CD4-positive, alpha-beta memory T cell (primary cell): ENCODE measurements at regions not wholly inside any gene's neighbourhood (a gene's known extent, or its start where the extent isn't known, plus 50 kb on each side); places are given as distances from the start of the nearest gene placed in this dataset.

ENCODE experiments used
- CTCF ChIA-PET: fragments of 350-600 bp; sonication (Branson Sonifier 250); formaldehyde crosslinking; loops from one replicate; lab custom pipeline; 2021; ENCODE audit warnings: inconsistent platforms; ENCODE audit not compliant: partially characterized antibody; lab: Charles Lee
- POLR2A ChIA-PET: fragments of 350-600 bp; sonication (Branson Sonifier 250); formaldehyde crosslinking; loops from one replicate; lab custom pipeline; 2021; ENCODE audit not compliant: partially characterized antibody; lab: Charles Lee
- DNase-seq, 5 donors: peaks; one replicate each; pipeline versions ENCODE4 v3.0.0 to v3.0.0-alpha.2; 2020 to 2022; ENCODE audit warnings: mixed read lengths in 1 of 5
- H3K27ac ChIP-seq: one replicate; pipeline ENCODE4 v1.7.0; 2013; ENCODE audit warnings: low read depth, low read length
- H3K27me3 ChIP-seq: 2 replicates; pipeline ENCODE4 v1.7.0; 2013; ENCODE audit warnings: mild to moderate bottlenecking, low read length, moderate library complexity; ENCODE audit not compliant: insufficient read depth
- H3K36me3 ChIP-seq: 2 replicates; pipeline ENCODE4 v1.7.0; 2013; ENCODE audit warnings: mild to moderate bottlenecking, low read length, moderate library complexity; ENCODE audit not compliant: insufficient read depth
- H3K4me1 ChIP-seq: 2 replicates; pipeline ENCODE4 v1.7.0; 2013; ENCODE audit warnings: mild to moderate bottlenecking, low read length, moderate library complexity; ENCODE audit not compliant: insufficient read depth
- H3K4me3 ChIP-seq, 2 donors: one replicate each; pipeline ENCODE4 v1.7.0; 2013; ENCODE audit warnings: low read length in 2 of 2, mild to moderate bottlenecking in 1 of 2
- H3K9me3 ChIP-seq, 2 donors: one replicate each; pipeline ENCODE4 v1.7.0; 2013; ENCODE audit warnings: low read length in 2 of 2, control low read depth in 1 of 2; ENCODE audit not compliant: control insufficient read depth in 1 of 2
- H3K27ac Mint-ChIP-seq, 7 donors: one replicate each; pipeline ENCODE4 v1.8.0; 2020 to 2021; ENCODE audit warnings: mixed read lengths in 7 of 7, mild to moderate bottlenecking in 6 of 7, inconsistent platforms in 3 of 7, moderate library complexity in 3 of 7
- H3K27me3 Mint-ChIP-seq, 2 donors: one replicate each; pipeline ENCODE4 v1.8.0; 2020 to 2021; ENCODE audit warnings: mixed read lengths in 2 of 2
- H3K36me3 Mint-ChIP-seq, 2 donors: one replicate each; pipeline ENCODE4 v1.8.0; 2020 to 2021; ENCODE audit warnings: mixed read lengths in 2 of 2, inconsistent platforms in 1 of 2, mild to moderate bottlenecking in 1 of 2
- H3K4me1 Mint-ChIP-seq, 4 donors: one replicate each; pipeline ENCODE4 v1.8.0; 2020 to 2021; ENCODE audit warnings: mixed read lengths in 4 of 4, mild to moderate bottlenecking in 1 of 4
- H3K4me3 Mint-ChIP-seq, 8 donors: one replicate each; pipeline ENCODE4 v1.8.0; 2020 to 2021; ENCODE audit warnings: mixed read lengths in 8 of 8, mild to moderate bottlenecking in 7 of 8, moderate library complexity in 6 of 8, inconsistent platforms in 3 of 8
- H3K9me3 Mint-ChIP-seq, 8 donors: one replicate each; pipeline ENCODE4 v1.8.0; 2020 to 2021; ENCODE audit warnings: mixed read lengths in 8 of 8, mild to moderate bottlenecking in 5 of 8, inconsistent platforms in 3 of 8, moderate library complexity in 1 of 8
- intact Hi-C: fragments of 100-400 bp; cut with micrococcal nuclease; formaldehyde crosslinking; loops from one replicate; pipeline ENCODE4 v1.15.1; 2023

- Mint-ChIP-seq H3K4me3 (no peak overlapping the region), H3K9me3 (peaks cover 0 to 21% (median 11%) of the 10 kb centered on the region in 8 donors), H3K36me3 (no peaks in the 10 kb centered on the region), H3K4me1 (no peaks in the 10 kb centered on the region), H3K27ac (no peak overlapping the region), H3K27me3 (peaks cover 6% of the 10 kb centered on the region in 2 donors)
- no peak for DNase-seq
- H3K27ac ChIP-seq = no peak overlapping the region
- intact Hi-C loops = no loop called here
- H3K36me3 ChIP-seq = no peaks in the 10 kb centered on the region
- ChIA-PET CTCF (no interaction called here), POLR2A (no interaction called here)
- no peaks in the 10 kb centered on the region for H3K4me1 ChIP-seq
- no peak overlapping the region for H3K4me3 ChIP-seq
- no peaks in the 10 kb centered on the region for H3K9me3 ChIP-seq
- H3K27me3 ChIP-seq = no peaks in the 10 kb centered on the region
Observed at GRCh38 chr1:59162665-59163064, 134.2 kb upstream of the FGGY start.

GRCh38 chr1:59163268-59164092 lies 133.4 kb upstream of the FGGY start:
- no peaks in the 10 kb centered on the region for H3K4me1 Mint-ChIP-seq
- intact Hi-C loops = no loop called here
- H3K27ac Mint-ChIP-seq = no peak overlapping the region
- Histone ChIP-seq H3K4me1 (no peaks in the 10 kb centered on the region), H3K27ac (no peak overlapping the region), H3K9me3 (no peaks in the 10 kb centered on the region), H3K36me3 (no peaks in the 10 kb centered on the region), H3K4me3 (no peak overlapping the region), H3K27me3 (no peaks in the 10 kb centered on the region)
- peaks cover 6% of the 10 kb centered on the region in 2 donors for H3K27me3 Mint-ChIP-seq
- CTCF ChIA-PET = no interaction called here
- H3K36me3 Mint-ChIP-seq = no peaks in the 10 kb centered on the region
- DNase-seq = no peak
- H3K9me3 Mint-ChIP-seq = peaks cover 0 to 16% (median 6%) of the 10 kb centered on the region in 8 donors
- POLR2A ChIA-PET = no interaction called here
- H3K4me3 Mint-ChIP-seq = no peak overlapping the region

GRCh38 chr1:59164371-59164770 lies 132.5 kb upstream of the FGGY start:
- intact Hi-C loops = no loop called here
- Histone ChIP-seq H3K9me3 (no peaks in the 10 kb centered on the region), H3K4me1 (no peaks in the 10 kb centered on the region), H3K27me3 (no peaks in the 10 kb centered on the region), H3K27ac (no peak overlapping the region), H3K4me3 (no peak overlapping the region), H3K36me3 (no peaks in the 10 kb centered on the region)
- Mint-ChIP-seq H3K4me3 (no peak overlapping the region), H3K27me3 (peaks cover 6% of the 10 kb centered on the region in 2 donors), H3K9me3 (peaks cover 0 to 9% (median 2%) of the 10 kb centered on the region in 8 donors), H3K4me1 (no peaks in the 10 kb centered on the region), H3K36me3 (no peaks in the 10 kb centered on the region), H3K27ac (no peak overlapping the region)
- ChIA-PET CTCF (no interaction called here), POLR2A (no interaction called here)
- no peak for DNase-seq

- Histone ChIP-seq H3K27me3 (no peaks in the 10 kb centered on the region), H3K27ac (no peak overlapping the region), H3K9me3 (no peaks in the 10 kb centered on the region), H3K4me3 (no peak overlapping the region), H3K4me1 (no peaks in the 10 kb centered on the region), H3K36me3 (no peaks in the 10 kb centered on the region)
- Mint-ChIP-seq H3K27me3 (peaks cover 6 to 8% of the 10 kb centered on the region in 2 donors), H3K27ac (no peak overlapping the region), H3K4me1 (no peaks in the 10 kb centered on the region), H3K4me3 (no peak overlapping the region), H3K36me3 (no peaks in the 10 kb centered on the region), H3K9me3 (peaks cover 0 to 9% (median under 1%) of the 10 kb centered on the region in 8 donors)
- POLR2A ChIA-PET = no interaction called here
- CTCF ChIA-PET = no interaction called here
- intact Hi-C loops = no loop called here
- DNase-seq = no peak
Observed at GRCh38 chr1:59165353-59165752, 131.5 kb upstream of the FGGY start.

- Mint-ChIP-seq H3K36me3 (no peaks in the 10 kb centered on the region), H3K9me3 (peaks cover 0 to 9% (median under 1%) of the 10 kb centered on the region in 8 donors), H3K4me1 (no peaks in the 10 kb centered on the region), H3K27me3 (peaks cover 4 to 8% of the 10 kb centered on the region in 2 donors), H3K27ac (no peak overlapping the region), H3K4me3 (no peak overlapping the region)
- intact Hi-C loops = no loop called here
- H3K27me3 ChIP-seq = no peaks in the 10 kb centered on the region
- H3K27ac ChIP-seq = no peak overlapping the region
- POLR2A ChIA-PET = interaction anchor here (0.7 kb wide), 1 partner anchor 384 kb away, joined by 3 read pairs; no protein-coding TSS in a partner anchor
- CTCF ChIA-PET = no interaction called here
- no peaks in the 10 kb centered on the region for H3K9me3 ChIP-seq
- H3K4me1 ChIP-seq = no peaks in the 10 kb centered on the region
- no peak overlapping the region for H3K4me3 ChIP-seq
- DNase-seq = no peak
- no peaks in the 10 kb centered on the region for H3K36me3 ChIP-seq
Observed at GRCh38 chr1:59169703-59170102, 127.2 kb upstream of the FGGY start.

- no peaks in the 10 kb centered on the region for H3K4me1 Mint-ChIP-seq
- peaks cover 0 to 9% (median 0%) of the 10 kb centered on the region in 8 donors for H3K9me3 Mint-ChIP-seq
- ChIA-PET POLR2A (no interaction called here), CTCF (no interaction called here)
- intact Hi-C loops = no loop called here
- Histone ChIP-seq H3K27me3 (no peaks in the 10 kb centered on the region), H3K4me3 (no peak overlapping the region), H3K9me3 (no peaks in the 10 kb centered on the region), H3K36me3 (no peaks in the 10 kb centered on the region), H3K27ac (no peak overlapping the region), H3K4me1 (no peaks in the 10 kb centered on the region)
- no peaks in the 10 kb centered on the region for H3K36me3 Mint-ChIP-seq
- H3K27me3 Mint-ChIP-seq = peaks cover 0 to 6% of the 10 kb centered on the region in 2 donors
- H3K4me3 Mint-ChIP-seq = no peak overlapping the region
- DNase-seq = no peak
- no peak overlapping the region for H3K27ac Mint-ChIP-seq
Observed at GRCh38 chr1:59170659-59171058, 126.2 kb upstream of the FGGY start.

GRCh38 chr1:59171788-59172187 lies 125.1 kb upstream of the FGGY start:
- peaks cover 0 to 2% of the 10 kb centered on the region in 2 donors for H3K27me3 Mint-ChIP-seq

More at GRCh38 chr1:59171788-59172187, 125.1 kb upstream of the FGGY start:
- intact Hi-C loops = no loop called here
- no peaks in the 10 kb centered on the region for H3K4me1 ChIP-seq
- Mint-ChIP-seq H3K27ac (no peak overlapping the region), H3K36me3 (no peaks in the 10 kb centered on the region), H3K4me3 (no peak overlapping the region), H3K9me3 (peaks cover 0 to 4% (median 0%) of the 10 kb centered on the region in 8 donors), H3K4me1 (no peaks in the 10 kb centered on the region)
- CTCF ChIA-PET = no interaction called here
- H3K27me3 ChIP-seq = no peaks in the 10 kb centered on the region
- H3K27ac ChIP-seq = no peak overlapping the region
- H3K36me3 ChIP-seq = no peaks in the 10 kb centered on the region
- DNase-seq = no peak
- no peak overlapping the region for H3K4me3 ChIP-seq
- POLR2A ChIA-PET = no interaction called here
- H3K9me3 ChIP-seq = no peaks in the 10 kb centered on the region
